ENCODE measurements at regions not wholly inside any gene's neighbourhood (a gene's known extent, or its start where the extent isn't known, plus 50 kb on each side); places are given as distances from the start of the nearest gene placed in this dataset.

DNA sequence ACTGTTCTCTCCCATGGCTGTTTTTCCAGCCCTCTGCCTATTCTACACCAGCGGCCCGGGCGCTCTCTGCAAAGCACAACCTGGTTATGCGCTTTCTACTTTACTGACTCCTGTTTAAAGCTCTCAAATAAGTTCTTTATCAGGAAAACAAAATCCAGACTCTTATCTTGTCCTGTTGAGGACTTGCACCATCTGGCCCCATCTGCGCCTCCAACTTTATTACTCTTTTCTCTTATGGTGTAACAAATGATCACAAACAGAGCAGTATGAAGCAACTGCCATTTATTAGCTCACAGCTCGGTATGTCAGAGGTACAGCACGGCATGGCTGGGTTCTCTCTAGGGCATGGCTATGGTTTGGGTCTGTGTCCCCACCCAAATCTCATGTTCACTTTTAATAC lies 236.5 kb upstream of the NT5C1B start:
- no peak for TF ChIP-seq JUN (IDR thresholded peaks at IDR 0.05; ENCODE audit: borderline replicate concordance, insufficient read depth, insufficient read length, low read depth)
- no peak for TF ChIP-seq GATA2 (IDR thresholded peaks at IDR 0.05; ENCODE audit: insufficient read depth, insufficient read length, low read depth, low read length)
- ChIA-PET CTCF (no interaction called here), POLR2A (no interaction called here)
- Histone ChIP-seq H3K4me3 (replicated peaks in 1 of 3; ENCODE audit: insufficient read depth in 1 of 3, low read depth in 1 of 3, low read length in 3 of 3) (no peak overlapping the region), H2AFZ (ENCODE audit: low read depth, low read length) (no peak overlapping the region), H3K27me3 (ENCODE audit: control insufficient read depth in 2 of 2, insufficient read depth in 2 of 2, low read length in 2 of 2) (no peaks in the 10 kb centered on the region), H3K9ac (replicated peaks; ENCODE audit: extremely low read depth, insufficient read depth, low read length) (no peak overlapping the region), H3K79me2 (ENCODE audit: control insufficient read depth, insufficient read depth, low read length) (no peaks in the 10 kb centered on the region), H3K36me3 (ENCODE audit: control insufficient read depth in 2 of 2, extremely low read depth in 1 of 2, insufficient read depth in 2 of 2, low read length in 2 of 2) (no peaks in the 10 kb centered on the region), H3K9me3 (replicated peaks; ENCODE audit: control insufficient read depth, insufficient read depth, low read length) (no peaks in the 10 kb centered on the region), H4K20me1 (replicated peaks; ENCODE audit: control insufficient read depth, extremely low read depth, insufficient read depth, low read length) (no peaks in the 10 kb centered on the region), H3K9me1 (replicated peaks; ENCODE audit: control insufficient read depth, extremely low read depth, insufficient read depth, low read length) (no peaks in the 10 kb centered on the region), H3K4me2 (ENCODE audit: insufficient read depth, low read length) (no peak overlapping the region), H3K27ac (ENCODE audit: insufficient read depth, low read depth, low read length) (no peak overlapping the region), H3K4me1 (ENCODE audit: control insufficient read depth, extremely low read depth, insufficient read depth, low read length) (no peaks in the 10 kb centered on the region)
- no TSS peak for BruUV-seq (replicated peaks)
- no peak for DNase-seq (ENCODE audit: low read depth, low spot score)
- dilution Hi-C loops (cut with MboI; ENCODE audit: extremely low pct_ligation_motif_present, low sequenced_read_pairs): no loop called here
- intact Hi-C loops (cut with micrococcal nuclease): no loop called here
- no peak for FAIRE-seq

DNA sequence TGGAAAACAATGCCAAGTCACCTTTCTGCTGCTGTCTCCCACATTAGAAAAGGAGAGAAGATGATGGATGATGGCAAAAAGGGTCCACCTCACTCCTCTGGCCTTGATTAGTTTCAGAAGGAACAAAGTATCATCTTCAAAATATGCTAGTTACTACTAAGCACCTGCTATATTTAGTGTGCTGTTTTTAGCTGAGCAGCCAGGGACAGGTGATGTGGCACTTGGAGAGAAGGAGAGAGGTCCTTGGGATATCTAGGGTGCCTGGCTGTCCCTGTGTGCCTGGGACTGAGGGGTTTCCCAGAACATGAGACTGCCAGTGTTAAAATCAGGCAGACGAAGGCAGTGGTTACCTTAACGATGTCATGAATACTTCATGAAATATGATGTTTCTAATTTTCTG lies 235.5 kb upstream of the NT5C1B start:
- dilution Hi-C loops (cut with MboI; ENCODE audit: extremely low pct_ligation_motif_present, low sequenced_read_pairs) (no loop called here), intact Hi-C loops (cut with micrococcal nuclease) (no loop called here)
- FAIRE-seq (no peak), DNase-seq (ENCODE audit: low read depth, low spot score) (no peak)
- Histone ChIP-seq H3K9ac (replicated peaks; ENCODE audit: extremely low read depth, insufficient read depth, low read length) (no peak overlapping the region), H4K20me1 (replicated peaks; ENCODE audit: control insufficient read depth, extremely low read depth, insufficient read depth, low read length) (no peaks in the 10 kb centered on the region), H3K4me1 (ENCODE audit: control insufficient read depth, extremely low read depth, insufficient read depth, low read length) (no peaks in the 10 kb centered on the region), H3K27me3 (ENCODE audit: control insufficient read depth in 2 of 2, insufficient read depth in 2 of 2, low read length in 2 of 2) (no peaks in the 10 kb centered on the region), H3K9me1 (replicated peaks; ENCODE audit: control insufficient read depth, extremely low read depth, insufficient read depth, low read length) (no peaks in the 10 kb centered on the region), H2AFZ (ENCODE audit: low read depth, low read length) (no peak overlapping the region), H3K79me2 (ENCODE audit: control insufficient read depth, insufficient read depth, low read length) (no peaks in the 10 kb centered on the region), H3K36me3 (ENCODE audit: control insufficient read depth in 2 of 2, extremely low read depth in 1 of 2, insufficient read depth in 2 of 2, low read length in 2 of 2) (no peaks in the 10 kb centered on the region), H3K4me2 (ENCODE audit: insufficient read depth, low read length) (no peak overlapping the region), H3K4me3 (replicated peaks in 1 of 3; ENCODE audit: insufficient read depth in 1 of 3, low read depth in 1 of 3, low read length in 3 of 3) (no peak overlapping the region), H3K9me3 (replicated peaks; ENCODE audit: control insufficient read depth, insufficient read depth, low read length) (no peaks in the 10 kb centered on the region), H3K27ac (ENCODE audit: insufficient read depth, low read depth, low read length) (no peak overlapping the region)
- ChIA-PET CTCF (interaction anchor here (1.0 to 2.5 kb wide), 3 partner anchors 10 to 304 kb away, joined by 4 to 25 read pairs (median 9); partner anchors contain the start of gene RDH14), POLR2A (no interaction called here)
- BruUV-seq (replicated peaks): no TSS peak
- TF ChIP-seq POLR2A (IDR thresholded peaks at IDR 0.05; ENCODE audit: low read depth, low read length): no peak

Data from endothelial cell of umbilical vein (primary cell).